Medulla oblongata (tissue), 1 donor: ENCODE measurements at regions not wholly inside any gene's neighbourhood (a gene's known extent, or its start where the extent isn't known, plus 50 kb on each side); places are given as distances from the start of the nearest gene placed in this dataset.
"Not testable (repeated sequence)": the region's sequence is repeated elsewhere in the genome, so short reads cannot be mapped to it uniquely, and the experiment has no call there.

Source experiments
- DNase-seq: peaks from one replicate; pipeline ENCODE4 v3.0.0-alpha.2; 2015; ENCODE audit errors: extremely low spot score

- no peak for DNase-seq
Observed at GRCh38 chr18:43970656-43971055, 693.4 kb upstream of the SYT4 start.

DNA sequence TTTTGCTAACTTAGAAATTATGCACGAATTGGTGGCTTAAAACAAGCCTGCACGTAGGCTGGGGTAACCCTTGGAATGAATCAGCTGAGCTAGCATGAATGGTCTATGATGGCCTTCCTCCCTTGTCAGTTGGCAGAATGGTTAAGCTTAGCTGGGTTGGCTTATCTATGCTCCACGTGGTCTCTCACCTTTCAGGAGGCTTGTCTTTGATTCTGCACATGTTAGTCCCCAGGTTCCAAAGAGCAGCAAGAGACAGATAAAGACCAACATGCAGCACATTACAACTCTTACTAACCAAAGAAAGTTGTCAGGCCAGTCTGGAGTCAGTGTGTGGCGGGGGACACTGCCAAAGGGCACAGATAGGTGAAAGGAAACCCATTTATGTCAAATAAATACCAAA, 700.9 kb upstream of the SYT4 start:
- no peak for DNase-seq

- DNase-seq, result no peak
Observed at GRCh38 chr18:43982582-43982981, 698.1 kb upstream of the SETBP1 start.

DNA sequence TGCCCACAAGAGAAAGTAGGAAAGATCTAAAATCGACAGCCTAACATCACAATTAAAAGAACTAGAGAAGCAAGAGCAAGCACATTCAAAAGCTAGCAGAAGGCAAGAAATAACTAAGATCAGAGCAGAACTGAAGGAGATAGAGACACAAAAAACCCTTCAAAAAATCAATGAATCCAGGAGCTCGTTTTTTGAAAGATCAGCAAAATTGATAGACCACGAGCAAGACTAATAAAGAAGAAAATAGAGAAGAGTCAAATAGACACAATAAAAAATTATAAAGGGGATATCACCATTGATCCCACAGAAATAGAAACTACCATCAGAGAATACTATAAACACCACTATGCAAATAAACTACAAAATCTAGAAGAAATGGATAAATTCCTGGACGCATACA, 693.6 kb upstream of the SETBP1 start:
- DNase-seq, result not testable (repeated sequence)

GRCh38 chr18:43992741-43993140, 687.9 kb upstream of the SETBP1 start:
- no peak for DNase-seq

DNA sequence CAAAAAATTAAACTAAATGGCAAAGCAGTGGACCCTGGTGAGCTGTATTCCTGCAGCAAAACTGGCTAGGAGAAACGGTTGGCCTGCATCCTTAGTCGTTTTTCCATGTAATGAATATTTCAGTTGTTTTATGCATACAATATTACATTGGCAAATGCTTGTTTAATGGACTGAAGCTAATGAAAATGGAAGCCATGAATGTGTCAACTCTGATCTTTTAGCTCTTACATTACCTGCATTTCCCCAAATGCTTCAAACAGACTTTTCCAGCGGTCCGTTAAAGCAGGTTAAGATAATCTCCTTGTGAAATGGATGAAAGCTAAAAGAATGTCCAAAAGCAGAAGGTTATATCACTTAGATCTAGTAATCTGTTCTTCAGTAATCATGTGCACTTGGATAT, 686.3 kb upstream of the SETBP1 start:
- DNase-seq, result no peak

DNA sequence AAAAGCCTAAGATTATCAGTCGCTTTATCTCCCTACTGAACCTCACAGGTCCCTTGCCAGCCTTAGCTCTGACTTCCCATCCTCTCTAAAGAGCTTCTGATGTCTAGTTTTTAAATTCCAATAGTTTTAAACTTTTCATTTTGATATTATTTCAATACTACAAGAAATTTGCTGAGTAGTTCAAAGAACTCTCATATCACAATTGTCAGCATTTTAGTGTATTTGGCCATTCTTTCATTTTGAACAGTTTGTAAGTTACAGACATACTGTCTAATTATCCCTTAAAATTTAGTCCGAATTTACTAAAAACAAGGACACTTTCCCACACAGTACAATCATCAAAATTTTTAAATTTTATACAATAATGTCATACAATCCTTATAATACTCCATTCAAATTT, 666.8 kb upstream of the SETBP1 start:
- DNase-seq, result no peak

DNA sequence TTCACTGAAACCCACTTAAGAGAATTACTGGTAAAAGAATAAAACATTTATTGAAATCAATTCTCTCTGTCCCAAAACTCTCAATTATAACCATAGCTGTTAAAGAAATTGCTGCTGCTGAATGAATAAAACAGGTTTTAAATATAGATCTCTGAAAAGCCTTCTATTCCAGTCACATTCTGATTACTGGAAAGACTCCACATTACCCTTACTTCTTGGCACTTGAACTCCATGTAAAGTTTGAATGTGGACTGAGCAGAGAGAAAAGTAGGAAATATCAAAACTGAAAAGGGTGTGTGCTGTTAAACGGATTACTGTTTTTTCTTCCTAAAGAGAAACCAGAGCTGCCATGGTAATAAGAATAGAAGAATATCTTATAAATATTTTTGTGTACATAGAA, 655.3 kb upstream of the SETBP1 start:
- peak; percentile 15 for DNase-seq

GRCh38 chr18:44028109-44028508, 652.6 kb upstream of the SETBP1 start:
- no peak for DNase-seq

DNA sequence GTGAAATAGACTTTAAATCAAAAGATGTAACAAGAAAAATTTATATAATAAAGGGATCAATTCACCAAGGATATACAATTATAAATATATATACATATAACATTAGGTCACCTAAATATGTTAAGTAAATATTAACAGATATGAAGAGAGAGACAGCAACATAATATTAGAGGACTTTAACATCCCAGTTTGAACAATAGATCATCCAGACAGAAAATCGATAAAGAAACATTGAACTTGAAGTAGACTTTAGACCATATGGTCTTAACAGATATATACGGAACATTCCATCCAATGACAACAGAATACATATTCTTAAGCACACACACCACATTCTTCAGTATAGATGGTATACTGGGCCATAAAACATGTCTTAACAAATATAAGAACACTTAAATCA, 649.6 kb upstream of the SETBP1 start:
- DNase-seq, result no peak

DNA sequence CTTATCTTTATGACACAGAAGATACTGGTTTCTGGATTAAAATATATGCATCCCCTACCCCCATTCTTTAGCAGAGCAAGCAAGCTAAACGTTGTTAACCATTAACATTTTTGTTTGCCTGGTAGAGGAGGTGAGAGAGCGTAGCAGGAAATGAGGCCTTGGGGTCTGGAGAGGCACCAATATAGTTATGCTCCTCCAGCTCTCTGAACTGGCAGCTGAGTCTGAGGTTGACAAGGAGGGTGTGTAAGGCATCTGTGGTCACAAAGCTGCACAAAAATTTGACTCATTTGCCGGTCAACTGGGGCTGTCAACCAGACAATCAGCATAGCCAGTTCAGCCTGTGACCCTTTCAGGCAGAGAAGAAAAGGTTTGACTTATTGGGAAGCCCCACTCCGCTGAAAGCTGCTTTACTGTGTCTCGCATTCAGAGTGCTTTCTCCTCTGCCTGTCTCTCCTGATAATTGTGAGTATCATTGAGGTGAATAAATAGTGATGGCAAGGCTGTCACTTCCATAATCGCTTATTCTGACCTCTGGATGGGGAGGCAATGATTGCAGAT, 647.5 kb upstream of the SETBP1 start:
- no peak for DNase-seq

DNA sequence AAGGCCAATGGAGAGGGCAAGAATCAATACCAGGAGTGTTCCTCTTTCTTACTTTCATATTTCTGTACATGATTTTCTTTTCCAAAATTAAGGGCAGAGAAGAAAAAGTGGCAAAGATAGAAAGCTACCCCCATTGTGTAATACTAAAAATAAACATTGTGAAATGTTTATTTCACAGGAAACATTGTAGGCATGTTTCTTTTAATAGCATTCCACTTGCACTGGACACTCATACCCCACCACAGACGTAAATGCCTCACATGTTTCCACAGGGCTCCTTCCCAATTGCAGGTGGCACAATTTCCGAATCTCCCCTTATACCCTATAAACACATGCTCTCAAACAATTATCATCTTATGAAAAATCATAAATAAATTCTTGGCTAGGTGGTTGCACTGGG, 645.1 kb upstream of the SETBP1 start:
- DNase-seq, result no peak

- peak; percentile 5 for DNase-seq
Observed at GRCh38 chr18:44036501-44036900, 644.2 kb upstream of the SETBP1 start.

- no peak for DNase-seq
Observed at GRCh38 chr18:44039216-44039615, 641.5 kb upstream of the SETBP1 start.

GRCh38 chr18:44039826-44040225, 640.9 kb upstream of the SETBP1 start:
- no peak for DNase-seq

DNA sequence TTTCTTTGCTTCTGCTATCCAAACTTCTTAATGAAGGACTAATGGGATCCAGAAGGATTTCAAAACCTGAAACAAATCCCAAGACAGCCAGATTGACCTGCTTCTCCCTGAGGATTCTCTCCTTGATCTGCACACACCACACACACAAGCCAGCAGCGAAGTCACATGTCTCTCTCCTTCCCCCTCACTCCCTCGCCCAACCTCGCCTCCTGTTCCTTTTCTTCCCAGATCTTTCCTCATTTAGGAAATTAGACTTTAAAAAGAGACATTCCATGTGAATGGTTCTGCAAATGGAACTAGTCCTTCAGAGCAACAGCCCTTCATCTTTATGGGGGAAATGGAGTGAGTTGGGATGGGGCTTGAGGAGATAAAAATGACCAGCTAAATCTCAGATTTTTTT, 639.1 kb upstream of the SETBP1 start:
- no peak for DNase-seq

- no peak for DNase-seq
Observed at GRCh38 chr18:44041961-44042360, 638.7 kb upstream of the SETBP1 start.

GRCh38 chr18:44046376-44046975, 634.2 kb upstream of the SETBP1 start:
- no peak for DNase-seq

- no peak for DNase-seq
Observed at GRCh38 chr18:44047585-44047984, 633.1 kb upstream of the SETBP1 start.

- no peak for DNase-seq
Observed at GRCh38 chr18:44048435-44048834, 632.3 kb upstream of the SETBP1 start.

DNA sequence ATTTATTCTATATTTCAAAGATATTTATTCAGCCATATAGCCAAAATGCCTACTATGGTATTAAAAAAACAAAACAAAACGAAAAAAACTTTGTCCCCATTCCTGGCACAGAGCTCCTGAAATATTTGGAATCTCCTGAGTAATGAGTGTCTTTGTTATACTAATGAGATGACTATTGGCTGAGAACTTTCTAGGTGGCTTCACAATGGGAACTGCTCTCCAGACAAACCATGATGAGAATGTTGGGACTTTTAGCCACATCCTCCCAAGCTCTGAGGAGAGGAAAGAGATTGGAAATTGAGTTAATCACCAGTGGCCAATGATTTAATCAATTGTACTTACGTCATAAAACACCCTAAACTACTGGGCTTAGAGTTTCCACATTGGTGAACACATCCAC, 631.8 kb upstream of the SETBP1 start:
- DNase-seq, result no peak

- no peak for DNase-seq
Observed at GRCh38 chr18:44051026-44051425, 629.7 kb upstream of the SETBP1 start.

DNA sequence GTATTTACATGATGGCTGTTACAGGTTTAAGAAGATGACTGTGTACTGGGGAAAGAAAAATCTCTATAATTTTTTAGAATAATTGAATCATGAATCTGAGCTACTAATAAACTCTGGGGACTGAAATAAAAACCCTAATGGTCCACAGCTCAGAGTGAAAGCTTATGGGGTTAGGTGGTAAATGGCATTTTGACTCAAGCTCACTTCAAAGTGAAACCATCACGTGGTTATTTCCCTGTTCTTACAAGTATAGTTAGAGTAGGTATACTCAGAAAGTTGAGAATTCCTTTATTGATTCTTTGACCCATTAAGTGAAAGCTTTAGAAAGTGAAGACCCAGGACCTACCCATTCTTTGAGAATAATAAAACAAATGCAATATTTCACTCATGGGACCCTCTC, 626.2 kb upstream of the SETBP1 start:
- no peak for DNase-seq

GRCh38 chr18:44060197-44060596, 620.5 kb upstream of the SETBP1 start:
- no peak for DNase-seq
